Activated T-cell treated with anti-CD3 and anti-CD28 coated beads for 4 hours (primary cell): ENCODE measurements at regions not wholly inside any gene's neighbourhood (a gene's known extent, or its start where the extent isn't known, plus 50 kb on each side); places are given as distances from the start of the nearest gene placed in this dataset.
"Not testable (repeated sequence)": the region's sequence is repeated elsewhere in the genome, so short reads cannot be mapped to it uniquely, and the experiment has no call there.

ENCODE experiments used
- DNase-seq: peaks from one replicate; pipeline ENCODE4 v3.0.0-alpha.2; 2020

- no peak for DNase-seq
Measured at GRCh38 chr5:136738829-136739228, 373.5 kb upstream of the TRPC7 start.

- no peak for DNase-seq
Measured at GRCh38 chr5:136736021-136736420, 370.7 kb upstream of the TRPC7 start.

- DNase-seq = not testable (repeated sequence)
Measured at GRCh38 chr5:136735611-136736010, 370.3 kb upstream of the TRPC7 start.

GRCh38 chr5:136734628-136735027 is 369.3 kb upstream of the TRPC7 start:
- DNase-seq = no peak

- no peak for DNase-seq
Measured at GRCh38 chr5:136732751-136733150, 367.4 kb upstream of the TRPC7 start.

GRCh38 chr5:136731241-136731900 is 366.0 kb upstream of the TRPC7 start:
- DNase-seq = no peak

GRCh38 chr5:136730426-136730825 is 365.1 kb upstream of the TRPC7 start:
- no peak for DNase-seq

GRCh38 chr5:136729901-136730355 is 364.6 kb upstream of the TRPC7 start:
- DNase-seq = no peak

GRCh38 chr5:136726506-136726905 is 361.2 kb upstream of the TRPC7 start:
- no peak for DNase-seq

- no peak for DNase-seq
Measured at GRCh38 chr5:136724161-136724560, 358.8 kb upstream of the TRPC7 start.

GRCh38 chr5:136722581-136722980 is 357.2 kb upstream of the TRPC7 start:
- no peak for DNase-seq

GRCh38 chr5:136722086-136722485 is 356.7 kb upstream of the TRPC7 start:
- no peak for DNase-seq

- no peak for DNase-seq
Measured at GRCh38 chr5:136720674-136721073, 355.3 kb upstream of the TRPC7 start.

- DNase-seq = no peak
Measured at GRCh38 chr5:136717917-136718316, 352.6 kb upstream of the TRPC7 start.

- no peak for DNase-seq
Measured at GRCh38 chr5:136714286-136714685, 348.9 kb upstream of the TRPC7 start.

GRCh38 chr5:136712628-136713027 is 347.3 kb upstream of the TRPC7 start:
- no peak for DNase-seq

- DNase-seq = no peak
Measured at GRCh38 chr5:136710834-136711233, 345.5 kb upstream of the TRPC7 start.

- DNase-seq = no peak
Measured at GRCh38 chr5:136703706-136704105, 338.4 kb upstream of the TRPC7 start.

GRCh38 chr5:136703036-136703435 is 337.7 kb upstream of the TRPC7 start:
- no peak for DNase-seq

GRCh38 chr5:136701191-136701590 is 335.8 kb upstream of the TRPC7 start:
- DNase-seq = no peak

GRCh38 chr5:136699651-136700050 is 334.3 kb upstream of the TRPC7 start:
- no peak for DNase-seq

- no peak for DNase-seq
Measured at GRCh38 chr5:136698970-136699369, 333.6 kb upstream of the TRPC7 start.

GRCh38 chr5:136694258-136694657 is 328.9 kb upstream of the TRPC7 start:
- DNase-seq = no peak

GRCh38 chr5:136689552-136689951 is 324.2 kb upstream of the TRPC7 start:
- DNase-seq = no peak

GRCh38 chr5:136686192-136686872 is 321.0 kb upstream of the TRPC7 start:
- no peak for DNase-seq
